HG03135 (cell line): ENCODE measurements at regions not wholly inside any gene's neighbourhood (a gene's known extent, or its start where the extent isn't known, plus 50 kb on each side); places are given as distances from the start of the nearest gene placed in this dataset.
"Not testable (repeated sequence)": the region's sequence is repeated elsewhere in the genome, so short reads cannot be mapped to it uniquely, and the experiment has no call there.

Experiments used
- ATAC-seq: cut with Tn5 transposase; IDR thresholded peaks from one replicate; pipeline ENCODE4 v1.9.1; 2021; ENCODE audit warnings: mild to moderate bottlenecking, moderate library complexity; ENCODE audit not compliant: unreplicated experiment

DNA sequence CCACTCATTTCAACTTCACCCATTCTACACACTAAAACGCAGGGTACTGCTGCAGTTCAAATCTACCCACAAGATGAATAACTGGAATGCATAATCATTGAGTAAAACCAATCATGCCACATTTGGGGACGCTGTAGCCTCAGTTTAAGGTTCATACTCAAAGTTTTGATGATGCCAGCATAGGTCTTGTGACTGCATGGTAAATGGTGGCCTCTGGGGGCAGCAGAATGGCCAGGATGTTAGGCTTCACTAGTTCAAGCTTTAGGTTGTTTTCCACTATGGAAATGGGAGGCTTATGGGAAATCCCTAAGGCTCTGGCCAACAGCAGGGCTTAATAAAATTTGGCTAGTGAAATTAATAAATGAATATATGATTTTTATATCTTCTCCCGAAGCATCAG is 104.3 kb upstream of the TSC22D2 start:
- ATAC-seq, result no peak

GRCh38 chr3:150302246-150302645 is 105.9 kb upstream of the TSC22D2 start:
- no peak for ATAC-seq

DNA sequence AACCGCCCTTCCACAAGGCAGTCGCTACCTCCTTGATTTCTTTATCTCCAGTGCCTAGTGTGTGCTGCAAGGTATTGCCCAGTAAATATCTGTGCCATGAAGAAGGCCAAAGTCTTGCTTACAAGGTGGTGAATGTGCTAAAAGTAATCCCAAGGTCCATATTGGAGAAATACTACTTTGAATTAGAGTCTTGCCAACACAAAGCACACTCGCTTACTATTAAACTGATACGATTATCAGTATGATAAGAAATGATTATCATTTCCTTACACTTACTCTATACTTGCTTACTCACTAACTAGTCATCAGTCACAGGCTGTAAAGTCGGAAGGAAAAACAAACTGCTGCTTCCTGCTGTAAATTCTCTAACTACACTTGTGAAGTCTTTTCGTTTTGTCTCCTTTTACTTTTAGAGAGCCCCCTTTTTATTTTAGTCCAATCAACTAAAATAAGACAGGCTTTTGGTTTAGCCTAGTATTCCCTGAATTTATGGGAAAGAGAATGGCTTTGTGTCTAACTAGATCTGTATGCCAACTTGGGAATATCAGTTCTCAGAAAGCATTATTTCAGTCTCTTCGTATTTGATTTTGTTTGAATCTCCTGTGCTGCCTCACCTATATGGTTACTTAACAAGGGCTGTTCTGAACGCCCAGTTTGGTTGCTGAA is 107.1 kb upstream of the TSC22D2 start:
- no peak for ATAC-seq

DNA sequence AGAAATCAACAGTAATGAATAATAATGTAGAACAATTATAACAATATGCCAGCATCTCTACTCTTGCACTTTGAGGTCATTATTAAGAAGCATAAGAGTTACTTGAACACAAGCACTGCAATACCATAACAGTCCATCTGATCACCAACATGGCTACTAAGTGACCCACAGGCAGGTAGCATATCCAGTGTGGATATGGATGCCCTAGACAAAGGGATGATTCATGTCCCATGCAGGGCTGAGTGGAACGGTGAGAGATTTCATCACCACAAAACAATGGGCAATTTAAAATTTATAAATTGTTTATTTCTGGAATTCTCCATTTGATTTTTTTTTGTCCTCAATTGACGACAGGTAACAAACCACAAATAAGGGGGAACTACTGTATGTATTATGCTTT is 107.7 kb upstream of the TSC22D2 start:
- ATAC-seq, result no peak

- no peak for ATAC-seq
Measured at GRCh38 chr3:150299201-150299600, 108.9 kb upstream of the TSC22D2 start.

- no peak for ATAC-seq
Measured at GRCh38 chr3:150296966-150297365, 111.1 kb upstream of the TSC22D2 start.

DNA sequence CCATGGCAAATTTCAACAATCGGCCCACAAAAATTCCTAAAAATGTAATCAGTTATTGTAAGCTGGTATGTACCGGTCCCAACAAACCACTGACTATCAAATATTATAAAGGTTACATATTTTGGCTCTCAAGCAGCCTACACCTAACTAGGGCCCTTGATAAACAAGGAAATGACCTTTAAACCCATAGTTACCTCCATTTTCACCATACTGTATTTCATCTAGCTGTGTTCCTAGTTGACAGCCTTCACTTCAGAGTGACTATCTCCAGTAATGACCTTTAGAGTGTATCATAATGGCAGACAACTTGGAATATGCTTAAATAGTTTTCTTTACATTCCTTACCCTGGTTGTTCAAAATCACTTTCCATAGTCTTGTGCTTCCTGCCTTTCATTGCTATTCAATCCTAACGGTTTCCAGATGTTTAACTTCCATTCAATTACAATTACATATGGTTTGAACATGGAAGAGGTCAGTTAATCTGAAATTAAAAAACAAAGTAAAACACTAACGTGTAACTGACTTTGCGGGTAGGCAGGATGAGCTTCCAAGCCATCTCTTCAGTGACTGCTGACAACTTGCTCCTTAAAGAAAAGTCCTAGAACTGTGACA is 111.9 kb upstream of the TSC22D2 start:
- ATAC-seq, result no peak

GRCh38 chr3:150293401-150294001 is 114.6 kb upstream of the TSC22D2 start:
- no peak for ATAC-seq

DNA sequence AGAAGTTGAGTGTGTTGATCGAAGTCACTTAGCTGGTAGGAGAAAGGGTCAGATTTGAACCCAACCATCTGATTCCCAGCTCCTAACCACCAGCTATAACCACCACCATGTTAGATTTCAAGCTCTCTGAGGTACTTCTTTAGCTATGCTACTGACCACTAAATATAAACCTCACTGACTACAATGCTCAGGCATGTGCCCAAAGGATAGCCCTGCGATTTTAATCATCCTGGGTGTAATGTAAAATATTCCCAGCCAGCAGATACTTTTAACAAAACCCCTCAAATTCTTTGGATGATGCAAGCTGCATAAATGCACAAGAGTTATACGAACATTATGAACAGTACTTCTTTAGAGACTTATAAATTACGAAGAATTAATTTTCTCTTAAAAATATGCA is 115.2 kb upstream of the TSC22D2 start:
- no peak for ATAC-seq

DNA sequence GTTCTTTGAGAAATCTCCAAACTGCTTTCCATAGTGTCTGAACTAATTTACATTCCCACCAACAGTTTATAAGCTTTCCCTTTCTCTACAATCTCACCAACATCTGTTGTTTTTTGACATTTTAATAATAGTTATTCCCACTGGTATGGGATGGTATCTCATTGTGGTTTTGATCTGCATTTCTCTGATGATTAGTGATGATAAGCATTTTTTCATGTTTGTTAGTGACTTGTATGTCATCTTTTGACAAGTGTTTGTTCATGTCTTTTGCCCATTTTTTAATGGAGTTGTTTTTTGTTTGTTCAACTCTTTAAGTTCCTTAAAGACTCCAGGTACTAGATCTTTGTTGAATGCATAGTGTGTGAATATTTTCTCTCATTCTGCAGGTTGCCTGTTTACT is 116.6 kb upstream of the TSC22D2 start:
- no peak for ATAC-seq

DNA sequence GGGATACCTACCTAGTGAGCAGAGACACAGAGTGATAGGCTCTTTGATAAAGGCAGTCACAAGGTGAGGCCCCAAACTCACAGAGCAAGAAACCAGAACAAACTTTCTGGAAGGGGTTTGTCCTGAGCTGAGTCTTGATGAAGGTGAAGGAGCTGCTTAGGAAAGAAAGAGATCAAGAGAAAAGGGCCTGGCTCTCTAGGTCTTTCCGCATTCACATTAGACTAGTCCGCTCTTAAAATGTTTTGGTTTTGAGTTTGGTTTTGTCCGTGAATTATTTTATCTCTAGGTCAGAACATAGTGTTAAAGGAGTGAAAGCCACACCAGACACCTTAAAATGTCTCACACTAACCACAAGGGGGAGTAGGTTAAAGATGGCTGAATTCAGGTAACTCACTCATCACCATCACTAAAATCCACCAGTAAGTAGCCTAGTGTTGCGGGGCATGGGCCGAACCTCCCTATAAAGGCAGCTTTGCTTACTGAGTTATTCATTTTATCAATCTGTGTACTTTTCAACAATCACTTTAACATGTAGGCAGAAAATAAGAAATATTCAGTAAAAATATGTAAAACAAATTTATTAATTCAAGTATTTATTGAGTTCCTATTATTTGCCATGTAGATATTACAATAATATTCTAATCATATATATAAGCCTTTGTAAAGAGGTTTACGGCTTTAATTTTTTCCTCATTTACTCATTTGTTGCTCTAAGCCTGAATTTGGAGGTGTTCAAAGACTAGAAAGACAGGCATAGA is 121.5 kb upstream of the TSC22D2 start:
- ATAC-seq, result peak; percentile 70

DNA sequence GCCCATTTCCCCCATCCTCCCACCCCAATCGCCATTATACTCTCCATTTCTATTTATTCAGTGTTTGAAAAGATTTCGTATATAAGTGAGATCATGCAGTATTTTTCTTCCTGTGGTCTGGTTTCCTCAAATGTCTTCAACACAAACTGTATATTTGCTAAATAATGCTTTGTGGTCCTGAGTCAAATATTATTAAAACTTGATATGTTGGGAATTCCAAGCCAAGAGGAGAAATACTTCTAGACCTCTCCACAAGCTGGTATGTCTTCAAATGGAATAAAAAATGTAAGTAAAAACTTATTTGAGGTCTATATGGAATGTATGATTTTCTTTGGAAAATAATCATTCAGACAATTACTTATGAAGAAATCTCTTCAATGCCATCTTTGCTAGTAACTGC is 122.5 kb upstream of the TSC22D2 start:
- ATAC-seq, result no peak

- no peak for ATAC-seq
Measured at GRCh38 chr3:150278843-150279381, 129.2 kb upstream of the TSC22D2 start.

GRCh38 chr3:150278195-150278594 is 129.9 kb upstream of the TSC22D2 start:
- no peak for ATAC-seq

DNA sequence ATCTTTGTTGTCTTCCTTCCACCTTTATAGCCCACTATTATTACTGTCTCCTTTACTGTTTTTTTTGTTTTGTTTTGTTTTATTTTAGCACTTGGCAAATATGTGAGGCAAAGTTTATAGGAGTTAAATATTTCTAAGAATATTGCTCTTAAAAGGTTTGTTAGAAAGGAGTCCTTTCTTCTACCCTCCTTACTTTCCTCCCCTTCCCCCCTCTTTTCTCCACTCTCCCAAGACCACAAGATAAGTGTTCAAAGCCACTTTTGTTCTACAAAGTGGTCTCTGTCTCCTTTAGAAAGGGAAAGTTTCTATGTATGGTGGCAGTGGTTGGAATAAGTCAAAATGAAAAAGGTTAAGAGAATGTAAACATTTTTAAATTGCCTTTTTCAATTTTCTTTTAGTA is 130.7 kb upstream of the TSC22D2 start:
- no peak for ATAC-seq

- no peak for ATAC-seq
Measured at GRCh38 chr3:150275941-150276340, 132.2 kb upstream of the TSC22D2 start.

DNA sequence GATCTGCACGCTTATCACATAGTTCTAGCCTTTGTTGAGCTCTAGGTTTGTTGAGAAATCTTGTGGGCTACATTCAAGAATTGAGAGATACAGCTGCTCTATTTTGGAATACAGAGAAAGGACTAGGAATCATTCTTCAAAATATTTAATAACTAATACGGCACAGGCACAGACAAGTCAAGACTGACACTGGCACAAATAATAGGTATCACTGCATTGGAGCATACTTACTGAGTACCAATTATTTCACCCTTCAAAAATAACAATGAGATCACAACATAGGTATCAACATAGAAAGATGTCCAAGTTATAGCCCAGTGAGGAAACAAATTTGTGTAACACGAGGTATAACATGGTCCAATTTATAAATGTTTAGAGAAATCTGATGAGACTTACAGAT is 133.7 kb upstream of the TSC22D2 start:
- ATAC-seq, result no peak

DNA sequence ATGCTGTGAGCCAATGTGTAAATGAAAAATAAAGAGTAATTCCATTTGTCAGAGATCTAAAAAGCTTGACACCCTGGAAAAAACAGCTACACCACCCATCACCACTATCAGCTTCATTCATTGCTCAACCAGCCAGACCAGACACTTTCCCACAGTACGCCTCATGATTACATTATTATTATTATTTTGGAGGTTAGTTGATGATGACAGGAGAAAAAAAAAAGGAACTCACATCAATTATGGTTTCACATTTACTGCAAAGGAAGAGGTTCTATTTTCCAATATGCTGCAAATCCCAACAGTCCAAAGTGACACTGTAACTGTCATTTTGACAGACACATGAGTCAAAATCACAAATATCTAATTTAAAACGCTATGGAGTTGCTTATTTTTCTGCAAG is 134.7 kb upstream of the TSC22D2 start:
- no peak for ATAC-seq

GRCh38 chr3:150271591-150271960 is 136.5 kb upstream of the TSC22D2 start:
- no peak for ATAC-seq

- ATAC-seq, result no peak
Measured at GRCh38 chr3:150270883-150271590, 137.1 kb upstream of the TSC22D2 start.

DNA sequence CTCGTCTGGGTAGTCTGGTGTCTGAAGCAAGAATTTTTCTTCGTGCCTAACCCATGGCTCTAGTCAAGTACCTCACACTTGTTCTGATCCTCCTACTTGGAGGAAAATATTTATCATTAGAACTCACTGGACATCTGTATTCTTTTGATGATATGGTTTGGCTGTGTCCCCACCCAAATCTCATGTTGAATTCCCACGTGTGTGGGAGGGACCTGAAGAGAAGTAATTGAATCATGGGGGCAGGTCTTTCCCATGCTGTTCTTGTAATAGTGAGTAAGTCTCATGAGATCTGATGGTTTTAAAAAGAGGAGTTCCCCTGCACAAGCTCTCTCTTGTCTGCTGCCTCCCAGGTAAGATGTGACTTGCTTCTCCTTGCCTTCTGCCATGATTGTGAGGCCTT is 137.7 kb upstream of the TSC22D2 start:
- ATAC-seq, result not testable (repeated sequence)
